PC-3 (cell line): ENCODE measurements at regions not wholly inside any gene's neighbourhood (a gene's known extent, or its start where the extent isn't known, plus 50 kb on each side); places are given as distances from the start of the nearest gene placed in this dataset.

ENCODE experiments used
- ATAC-seq: fragments of 200-7000 bp; cut with Tn5 transposase; 2 replicates; pipeline ENCODE4 v1.9.1; 2020; ENCODE audit warnings: mild to moderate bottlenecking, moderate library complexity
- BruUV-seq: library from RNA; stranded (reverse); fragments of 400-500 nt; replicated peaks from 2 replicates; lab custom pipeline; 2021; lab: Mats Ljungman, UMichigan
- CTCF ChIA-PET: fragments of 300-600 bp; sonication (Branson Sonifier 250); formaldehyde crosslinking; loops from one replicate; lab custom pipeline; 2022; ENCODE audit warnings: antibody characterized with exemption; lab: Charles Lee
- POLR2A ChIA-PET: fragments of 300-600 bp; sonication (Branson Sonifier 250); formaldehyde crosslinking; loops from one replicate; lab custom pipeline; 2022; ENCODE audit warnings: antibody characterized with exemption; ENCODE audit not compliant: unreplicated experiment; lab: Charles Lee
- DNase-seq: peaks from one replicate; pipeline ENCODE4 v3.0.0-alpha.2; 2015
- H2AFZ ChIP-seq: fragments of 300-600 bp; sonication (generic); 2 replicates; pipeline ENCODE4 v1.6.0; 2016; ENCODE audit warnings: antibody characterized with exemption, low read length
- H3F3A ChIP-seq: fragments of 300-600 bp; sonication (generic); one replicate; pipeline ENCODE4 v1.6.0; 2017; ENCODE audit warnings: antibody characterized with exemption, low read length, control low read depth, mild to moderate bottlenecking; ENCODE audit not compliant: unreplicated experiment
- H3K27ac ChIP-seq: fragments of 300-600 bp; sonication (generic); 2 replicates; pipeline ENCODE4 v1.5.1; 2016; ENCODE audit warnings: mild to moderate bottlenecking, low read length
- H3K27me3 ChIP-seq: fragments of 300-600 bp; sonication (generic); 2 replicates; pipeline ENCODE4 v1.6.1; 2016; ENCODE audit warnings: low read length, mixed read lengths
- H3K36me3 ChIP-seq: fragments of 300-600 bp; sonication (generic); 2 replicates; pipeline ENCODE4 v1.6.1; 2016; ENCODE audit warnings: low read depth, mixed run types, low read length, mixed read lengths
- H3K4me1 ChIP-seq: fragments of 300-600 bp; sonication (generic); 2 replicates; pipeline ENCODE4 v1.5.1; 2016; ENCODE audit warnings: low read length; ENCODE audit not compliant: insufficient read depth
- H3K4me2 ChIP-seq: fragments of 300-600 bp; sonication (generic); 2 replicates; pipeline ENCODE4 v1.6.0; 2016; ENCODE audit warnings: low read length
- H3K4me3 ChIP-seq: fragments of 300-600 bp; sonication (generic); 2 replicates; pipeline ENCODE4 v1.5.1; 2016; ENCODE audit warnings: mild to moderate bottlenecking, low read length, mixed read lengths
- H3K79me2 ChIP-seq: fragments of 300-600 bp; sonication (generic); 2 replicates; pipeline ENCODE4 v1.6.1; 2017; ENCODE audit warnings: low read length, mixed read lengths
- H3K9ac ChIP-seq: fragments of 300-600 bp; sonication (generic); 2 replicates; pipeline ENCODE4 v1.6.0; 2016; ENCODE audit warnings: mild to moderate bottlenecking, low read length
- H3K9me2 ChIP-seq: fragments of 300-600 bp; sonication (generic); replicated peaks from 2 replicates; pipeline ENCODE4 v1.6.1; 2016; ENCODE audit warnings: mixed run types, low read length, mixed read lengths
- H3K9me3 ChIP-seq: fragments of 300-600 bp; sonication (generic); 2 replicates; pipeline ENCODE4 v1.6.1; 2016; ENCODE audit warnings: low read length, mixed read lengths
- H4K20me1 ChIP-seq: fragments of 300-600 bp; sonication (generic); 2 replicates; pipeline ENCODE4 v1.6.1; 2016; ENCODE audit warnings: low read length, mixed read lengths
- EZH2 ChIP-seq: fragments of 300-600 bp; sonication (generic); IDR thresholded peaks from one replicate; pipeline ENCODE4 v1.6.1; 2017; ENCODE audit warnings: antibody characterized with exemption, mild to moderate bottlenecking, low read length; ENCODE audit not compliant: unreplicated experiment
- EZH2phosphoT487 ChIP-seq: fragments of 300-600 bp; sonication (generic); IDR thresholded peaks from 2 replicates; pipeline ENCODE4 v1.6.1; 2018; ENCODE audit warnings: mild to moderate bottlenecking, antibody characterized with exemption, low read length, borderline replicate concordance
- intact Hi-C: fragments of 100-400 bp; cut with micrococcal nuclease; formaldehyde crosslinking; loops from 2 replicates; pipeline ENCODE4 v1.9.0; 2023
- TF ChIP-seq, protein P1 (sequence below): fragments of 300-600 bp; sonication (generic); conservative IDR thresholded peaks from 2 replicates; pipeline ENCODE4 v1.5.1; 2017; ENCODE audit warnings: antibody characterized with exemption, low read depth, mild to moderate bottlenecking, low read length

DNA sequence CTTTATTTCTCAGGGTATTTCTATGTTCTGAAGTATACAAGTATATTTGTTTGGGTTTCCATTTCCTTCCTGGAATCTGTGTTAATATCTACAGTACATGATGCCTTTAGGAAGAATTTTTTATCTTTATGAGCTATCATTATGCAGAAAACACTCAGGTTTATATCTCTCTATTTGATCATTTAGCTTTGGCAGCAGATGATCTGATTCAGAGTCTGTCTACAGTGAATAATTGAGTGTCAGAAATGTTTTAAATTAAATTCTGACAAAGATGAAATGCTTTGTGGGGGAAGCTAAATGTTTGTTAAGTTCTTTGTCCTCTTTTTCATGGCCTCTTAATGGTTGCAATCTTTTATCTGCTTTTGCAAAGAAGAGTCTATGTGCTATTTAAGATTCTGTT is 2141.0 kb upstream of the ACO1 start:
- DNase-seq: no peak
- H3K4me3 ChIP-seq: no peak overlapping the region
- H3F3A ChIP-seq: no peaks in the 10 kb centered on the region
- H3K9me2 ChIP-seq: no peaks in the 10 kb centered on the region
- POLR2A ChIA-PET: no interaction called here
- TF ChIP-seq, protein P1, sequence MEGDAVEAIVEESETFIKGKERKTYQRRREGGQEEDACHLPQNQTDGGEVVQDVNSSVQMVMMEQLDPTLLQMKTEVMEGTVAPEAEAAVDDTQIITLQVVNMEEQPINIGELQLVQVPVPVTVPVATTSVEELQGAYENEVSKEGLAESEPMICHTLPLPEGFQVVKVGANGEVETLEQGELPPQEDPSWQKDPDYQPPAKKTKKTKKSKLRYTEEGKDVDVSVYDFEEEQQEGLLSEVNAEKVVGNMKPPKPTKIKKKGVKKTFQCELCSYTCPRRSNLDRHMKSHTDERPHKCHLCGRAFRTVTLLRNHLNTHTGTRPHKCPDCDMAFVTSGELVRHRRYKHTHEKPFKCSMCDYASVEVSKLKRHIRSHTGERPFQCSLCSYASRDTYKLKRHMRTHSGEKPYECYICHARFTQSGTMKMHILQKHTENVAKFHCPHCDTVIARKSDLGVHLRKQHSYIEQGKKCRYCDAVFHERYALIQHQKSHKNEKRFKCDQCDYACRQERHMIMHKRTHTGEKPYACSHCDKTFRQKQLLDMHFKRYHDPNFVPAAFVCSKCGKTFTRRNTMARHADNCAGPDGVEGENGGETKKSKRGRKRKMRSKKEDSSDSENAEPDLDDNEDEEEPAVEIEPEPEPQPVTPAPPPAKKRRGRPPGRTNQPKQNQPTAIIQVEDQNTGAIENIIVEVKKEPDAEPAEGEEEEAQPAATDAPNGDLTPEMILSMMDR: no peak
- TF ChIP-seq EZH2phosphoT487 (no peak), EZH2 (no peak)
- H3K27me3 ChIP-seq: peaks cover 11% of the 10 kb centered on the region
- no peak overlapping the region for H3K4me2 ChIP-seq
- no peak for ATAC-seq
- H3K4me1 ChIP-seq: no peaks in the 10 kb centered on the region
- H4K20me1 ChIP-seq: no peaks in the 10 kb centered on the region
- H3K9ac ChIP-seq: no peak overlapping the region
- intact Hi-C loops: no loop called here
- H3K9me3 ChIP-seq: no peaks in the 10 kb centered on the region
- no peaks in the 10 kb centered on the region for H3K36me3 ChIP-seq
- no peak overlapping the region for H3K27ac ChIP-seq
- no TSS peak for BruUV-seq
- CTCF ChIA-PET: no interaction called here
- no peak overlapping the region for H2AFZ ChIP-seq
- H3K79me2 ChIP-seq: no peaks in the 10 kb centered on the region

DNA sequence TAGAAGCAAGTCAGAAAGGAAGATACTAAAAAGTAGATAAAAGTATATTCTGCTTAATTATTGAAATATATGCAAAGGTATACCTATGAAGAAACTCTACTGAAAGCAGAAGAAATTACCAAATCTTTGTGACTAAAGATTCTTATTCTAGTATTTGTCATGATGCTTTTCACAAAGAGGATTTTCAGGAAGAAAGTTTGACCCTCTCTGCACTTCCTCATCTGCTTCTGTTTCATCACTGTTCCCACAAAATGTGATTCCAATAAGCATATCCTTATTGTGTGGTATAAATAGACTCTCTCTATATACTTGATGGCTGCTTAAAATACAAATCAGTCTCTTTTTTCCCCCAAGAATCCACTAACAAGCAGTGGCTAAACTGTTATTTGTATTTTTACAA is 2139.6 kb upstream of the ACO1 start:
- ChIA-PET CTCF (no interaction called here), POLR2A (no interaction called here)
- H3K4me2 ChIP-seq: no peak overlapping the region
- H4K20me1 ChIP-seq: no peaks in the 10 kb centered on the region
- no peak overlapping the region for H3K9ac ChIP-seq
- H3K27ac ChIP-seq: no peak overlapping the region
- no peaks in the 10 kb centered on the region for H3F3A ChIP-seq
- H3K4me1 ChIP-seq: no peaks in the 10 kb centered on the region
- H3K27me3 ChIP-seq: peaks cover 8% of the 10 kb centered on the region; the same call in 1 of the 2 replicates
- no peaks in the 10 kb centered on the region for H3K79me2 ChIP-seq
- H2AFZ ChIP-seq: no peak overlapping the region
- no peak overlapping the region for H3K4me3 ChIP-seq
- DNase-seq (no peak), ATAC-seq (no peak)
- H3K9me2 ChIP-seq: no peaks in the 10 kb centered on the region
- TF ChIP-seq EZH2 (no peak), EZH2phosphoT487 (no peak)
- TF ChIP-seq, protein P1: no peak
- BruUV-seq: no TSS peak
- no peaks in the 10 kb centered on the region for H3K36me3 ChIP-seq
- no peaks in the 10 kb centered on the region for H3K9me3 ChIP-seq
- intact Hi-C loops: no loop called here

DNA sequence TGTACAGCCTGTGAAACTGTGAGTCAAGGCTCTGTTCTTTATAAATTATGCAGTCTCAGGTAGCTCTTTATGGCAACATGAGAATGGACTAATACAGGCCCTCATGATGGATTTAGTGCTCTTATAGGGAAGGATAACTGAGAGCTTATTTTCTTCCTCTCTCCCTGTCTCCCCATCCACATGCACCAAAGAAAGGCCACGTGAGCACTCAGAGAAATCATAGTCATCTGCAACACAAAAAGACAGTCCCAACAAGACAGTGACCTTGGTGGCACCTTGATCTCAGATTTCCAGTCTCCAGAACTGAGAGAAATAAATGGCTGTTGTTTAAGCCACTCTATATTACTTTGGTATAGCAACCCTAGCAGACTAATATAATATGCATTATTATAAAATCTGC is 2133.6 kb upstream of the ACO1 start:
- no peak for TF ChIP-seq EZH2
- no peak for TF ChIP-seq EZH2phosphoT487
- TF ChIP-seq, protein P1: no peak
- Histone ChIP-seq H3K79me2 (no peaks in the 10 kb centered on the region), H3F3A (no peaks in the 10 kb centered on the region), H4K20me1 (no peaks in the 10 kb centered on the region), H3K4me2 (no peak overlapping the region), H3K27me3 (no peaks in the 10 kb centered on the region), H3K4me1 (no peaks in the 10 kb centered on the region), H3K27ac (no peak overlapping the region), H2AFZ (no peak overlapping the region), H3K9me2 (no peaks in the 10 kb centered on the region), H3K9ac (no peak overlapping the region), H3K36me3 (no peaks in the 10 kb centered on the region), H3K4me3 (no peak overlapping the region), H3K9me3 (no peaks in the 10 kb centered on the region)
- no peak for DNase-seq
- ATAC-seq: no peak
- POLR2A ChIA-PET: no interaction called here
- CTCF ChIA-PET: no interaction called here
- no TSS peak for BruUV-seq
- intact Hi-C loops: no loop called here
